NCI-H526 treated with DMSO at 0.1 percent for 48 hours (cell line): ENCODE measurements at regions not wholly inside any gene's neighbourhood (a gene's known extent, or its start where the extent isn't known, plus 50 kb on each side); places are given as distances from the start of the nearest gene placed in this dataset.
"Not testable (repeated sequence)": the region's sequence is repeated elsewhere in the genome, so short reads cannot be mapped to it uniquely, and the experiment has no call there.

Source experiments
- DNase-seq: peaks from one replicate; lab custom pipeline; 2025; lab: John Stamatoyannopoulos, UW

DNA sequence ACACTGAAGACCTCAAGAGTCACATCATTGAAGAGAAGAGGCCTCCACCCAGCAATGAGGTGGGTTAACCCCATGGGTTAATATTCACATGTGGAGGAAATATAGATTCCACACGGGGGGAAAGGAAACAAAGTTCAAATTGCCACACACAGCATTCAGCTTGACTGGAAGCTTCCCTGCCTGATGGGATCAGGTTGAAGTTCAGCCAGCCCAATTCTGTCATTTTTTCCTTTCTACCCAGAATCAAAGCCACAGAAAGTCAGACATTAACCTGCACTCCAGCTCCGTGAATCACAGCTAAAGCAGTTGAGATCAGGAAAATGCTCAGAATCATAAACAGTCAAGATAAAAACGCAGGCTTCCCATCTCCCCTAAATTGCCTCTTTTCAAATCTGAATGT lies 208.7 kb upstream of the OBI1 start:
- no peak for DNase-seq

DNA sequence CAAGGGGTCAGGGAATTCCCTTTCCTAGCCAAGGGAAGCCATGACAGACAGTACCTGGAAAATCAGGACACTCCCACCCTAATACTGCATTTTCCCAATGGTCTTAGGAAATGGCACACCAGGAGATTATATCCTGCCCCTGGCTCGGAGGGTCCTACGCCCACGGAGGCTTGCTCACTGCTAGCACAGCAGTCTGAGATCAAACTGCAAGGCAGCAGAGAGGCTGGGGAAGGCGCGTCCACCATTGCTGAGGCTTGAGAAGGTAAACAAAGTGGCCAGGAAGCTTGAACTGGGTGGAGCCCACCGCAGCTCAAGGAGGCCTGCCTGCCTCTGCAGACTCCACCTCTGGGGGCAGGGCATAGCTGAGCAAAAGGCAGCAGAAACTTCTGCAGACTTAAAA lies 207.1 kb upstream of the OBI1 start:
- not testable (repeated sequence) for DNase-seq

DNA sequence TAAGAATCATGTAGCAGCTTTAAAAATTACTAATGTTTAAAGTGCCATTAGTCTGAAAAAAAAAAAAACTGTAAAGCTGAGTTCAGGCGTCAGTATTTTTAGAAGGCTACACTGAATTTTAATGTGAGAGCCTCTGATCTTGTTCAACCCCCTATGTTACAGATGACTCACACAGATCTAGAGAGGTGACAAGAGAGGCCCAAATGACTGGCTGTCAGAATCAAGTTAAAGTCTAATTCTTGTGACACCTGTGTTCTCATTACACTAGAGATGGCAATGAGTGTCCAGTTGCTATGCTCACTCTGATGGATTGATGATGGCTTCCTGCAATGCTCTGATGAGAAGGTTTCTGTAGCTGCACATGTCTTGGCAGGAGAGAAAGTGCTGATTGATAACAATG lies 203.5 kb upstream of the OBI1 start:
- no peak for DNase-seq

DNA sequence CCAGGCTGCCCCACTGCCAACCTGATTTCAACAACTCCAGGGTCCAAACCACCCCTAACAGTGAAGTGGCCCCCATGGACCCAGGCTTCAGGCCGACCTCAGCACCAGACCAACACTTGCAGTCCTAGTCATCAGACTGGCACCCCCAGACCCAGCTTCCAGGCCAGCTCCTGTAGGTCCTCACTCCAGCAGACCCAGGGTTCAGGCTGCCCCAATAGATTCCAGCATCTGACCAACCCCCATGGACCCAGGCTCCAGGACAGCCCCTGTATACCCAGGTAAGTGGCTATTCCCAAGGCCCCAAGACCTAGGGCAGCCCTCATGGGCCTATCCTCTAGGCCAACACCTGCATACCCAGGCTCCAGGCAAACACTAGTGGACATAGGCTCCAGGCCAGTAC lies 193.8 kb upstream of the OBI1 start:
- DNase-seq = no peak

DNA sequence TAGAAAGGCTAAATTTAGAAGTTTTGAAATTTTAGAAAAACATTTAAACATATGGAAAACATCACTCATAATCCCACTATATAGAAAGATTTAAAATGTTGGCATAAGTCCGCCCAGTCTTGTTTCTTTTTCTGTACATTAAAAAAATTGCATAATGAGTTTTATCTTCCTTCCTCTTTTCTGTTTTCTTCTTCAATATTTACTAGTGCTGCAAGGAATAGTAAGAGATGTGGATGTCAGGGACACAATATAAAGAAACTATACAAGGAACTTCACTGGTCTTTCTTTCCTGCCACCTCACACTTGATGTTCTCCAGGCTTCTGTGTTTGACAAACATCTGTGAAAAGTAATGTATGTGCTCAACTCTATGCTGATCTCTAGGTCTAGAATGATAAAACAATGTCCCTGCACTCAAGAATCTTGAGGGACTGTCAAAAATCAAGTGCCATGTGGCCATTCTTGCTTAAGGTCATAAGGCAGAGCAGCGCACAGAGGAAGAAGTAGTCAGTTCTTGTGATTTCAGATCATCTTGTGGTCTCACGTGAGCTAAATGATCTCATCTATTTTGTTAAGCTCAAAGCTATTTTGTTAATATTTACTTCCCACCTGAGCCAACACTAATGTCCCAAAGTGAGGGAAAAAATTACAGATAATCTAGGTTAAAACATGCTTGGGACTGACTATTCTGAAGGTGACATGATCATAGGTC lies 186.9 kb upstream of the OBI1 start:
- peak; percentile 37 for DNase-seq

DNA sequence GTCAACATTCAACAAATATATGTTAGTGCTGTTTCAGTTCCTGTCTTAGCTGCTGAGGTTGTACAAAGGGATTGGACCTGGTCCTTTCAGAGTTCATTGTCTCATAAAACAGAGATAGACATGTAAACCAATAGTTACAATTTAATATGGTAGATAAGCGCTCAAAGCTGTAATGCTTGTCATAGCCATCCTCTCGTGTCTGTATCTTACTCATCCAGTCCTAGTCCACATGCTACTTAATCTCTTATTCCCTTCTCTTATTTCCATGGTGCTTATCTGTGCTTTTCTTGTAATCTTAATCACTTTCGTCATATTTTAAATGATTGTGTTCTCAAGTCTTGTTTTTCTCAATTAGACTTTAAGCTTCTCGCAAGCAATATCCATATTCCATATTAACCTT lies 185.2 kb upstream of the OBI1 start:
- DNase-seq = no peak

DNA sequence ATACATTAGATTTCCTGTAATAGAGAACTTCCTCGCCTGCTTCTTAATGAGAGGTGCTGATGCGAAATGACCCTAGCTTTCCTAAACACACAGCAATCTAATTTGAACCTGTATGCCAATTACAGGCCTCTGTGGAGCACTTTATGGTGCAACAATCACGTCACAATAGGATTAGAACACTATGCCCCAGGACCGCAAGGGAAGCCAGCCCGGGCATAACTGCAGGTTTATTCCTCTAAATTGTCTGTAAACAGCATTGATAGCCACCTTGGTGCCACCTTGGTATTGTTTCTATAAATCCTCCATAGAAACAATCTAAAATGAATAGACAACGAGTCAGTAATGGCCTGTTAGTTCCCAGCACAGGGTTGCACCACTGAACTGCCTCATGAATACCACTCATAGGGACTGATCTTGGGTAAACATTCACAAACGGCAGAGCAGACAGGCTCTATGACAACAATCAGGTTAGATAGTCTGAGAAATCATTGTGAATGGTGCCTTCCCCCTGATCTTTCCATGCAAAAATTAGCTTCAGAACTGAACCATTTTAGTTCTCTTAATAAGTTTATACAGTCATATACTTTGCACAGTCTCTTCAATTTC lies 182.5 kb upstream of the OBI1 start:
- peak; percentile 93 for DNase-seq

DNA sequence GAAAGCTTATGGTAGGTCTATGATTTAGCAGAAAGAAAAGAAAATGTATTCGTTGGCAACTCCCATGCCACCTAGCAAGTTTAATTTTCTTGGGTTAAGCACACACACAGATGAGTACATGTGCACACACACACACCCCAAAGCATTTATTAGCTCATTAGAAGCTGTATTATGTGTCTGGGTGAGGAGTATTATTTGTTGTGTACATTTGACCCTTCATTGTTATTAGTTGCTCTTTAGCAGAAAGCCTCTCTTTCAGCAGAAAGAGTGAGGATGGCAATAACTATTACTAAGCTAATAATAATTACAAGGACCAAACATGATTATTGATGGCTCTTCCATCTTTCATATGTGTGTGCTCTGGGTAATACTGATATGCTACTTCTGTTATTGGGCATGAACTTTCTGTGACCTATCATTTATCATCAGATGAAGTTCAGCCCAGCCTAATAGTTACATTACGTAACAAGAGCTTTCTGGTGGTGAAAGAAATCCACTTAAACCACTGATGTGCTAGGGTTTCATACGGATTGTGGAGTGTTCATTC lies 177.4 kb upstream of the OBI1 start:
- DNase-seq = no peak

DNA sequence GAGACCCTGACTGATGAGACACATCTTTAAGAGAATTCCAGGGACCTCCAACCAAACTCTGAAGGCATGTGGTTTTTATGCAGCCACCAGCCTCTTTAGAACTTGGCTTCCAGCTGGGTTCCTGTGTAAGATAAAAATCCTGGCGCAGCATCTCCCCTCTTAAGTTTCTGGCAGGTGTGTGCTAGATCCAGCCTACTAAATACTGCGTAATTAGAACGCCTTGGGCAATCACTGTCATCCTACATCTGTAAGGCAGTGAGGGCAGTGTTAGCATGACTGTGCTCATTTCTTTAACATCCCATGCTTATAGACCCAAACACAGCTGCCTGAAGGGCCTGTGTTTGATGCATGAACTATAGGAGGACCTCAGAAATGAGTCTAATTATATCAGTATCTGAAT lies 173.5 kb upstream of the OBI1 start:
- DNase-seq = peak; percentile 39

DNA sequence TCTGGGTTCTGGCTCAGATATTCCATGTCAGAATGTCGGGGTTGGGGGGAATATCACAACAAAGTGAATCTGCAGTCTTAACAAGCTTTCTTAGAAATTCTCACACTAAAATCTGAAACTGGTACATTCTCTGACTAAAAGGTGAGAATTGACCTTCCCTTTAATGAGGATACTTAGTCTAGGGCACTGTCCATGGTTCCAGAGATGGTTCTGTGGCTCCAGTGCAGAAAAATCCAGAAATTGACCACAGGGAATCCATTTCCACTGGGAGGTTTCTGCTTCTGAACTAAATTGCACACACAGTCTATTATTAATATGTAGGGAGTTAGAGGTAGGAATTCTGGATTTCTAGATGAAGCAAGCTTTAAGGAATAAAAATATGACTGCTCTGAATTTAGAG lies 171.6 kb upstream of the OBI1 start:
- no peak for DNase-seq

DNA sequence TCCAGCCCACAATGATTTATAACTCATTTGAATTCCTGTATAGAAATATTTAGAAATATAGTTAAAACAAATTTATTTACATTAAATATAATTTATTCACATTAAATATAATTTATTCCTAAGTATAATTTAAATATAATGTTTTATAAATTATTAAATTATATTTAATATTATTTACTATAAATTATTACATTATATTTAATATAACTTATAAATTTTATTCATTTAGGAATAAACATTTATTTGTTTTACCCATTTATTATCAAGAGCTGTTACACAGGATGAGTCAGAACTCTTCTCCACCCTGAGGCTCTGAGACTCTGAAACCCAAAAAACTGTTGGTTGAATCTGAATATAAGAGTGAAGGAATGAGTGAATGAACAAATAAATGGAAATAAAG lies 170.9 kb upstream of the OBI1 start:
- no peak for DNase-seq

DNA sequence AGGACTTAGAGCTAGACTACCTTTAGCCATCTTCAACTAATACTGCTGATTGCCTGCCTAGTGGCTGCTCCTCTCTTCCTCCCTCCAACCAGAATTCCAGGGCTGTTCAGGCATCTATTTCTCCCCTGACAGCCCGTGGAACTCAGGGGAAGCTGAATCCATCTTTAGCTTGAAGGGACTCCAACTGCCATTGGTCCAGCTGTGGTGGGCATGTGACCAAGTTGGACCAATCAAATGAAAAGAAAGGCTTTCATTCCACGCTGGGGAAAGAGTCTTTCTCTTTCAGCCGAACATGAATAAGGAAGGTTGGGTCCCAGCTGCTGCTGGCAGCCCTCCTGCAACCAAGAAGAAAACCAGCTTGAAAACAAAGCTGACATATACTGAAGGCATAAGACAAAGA lies 168.5 kb upstream of the OBI1 start:
- DNase-seq = no peak

DNA sequence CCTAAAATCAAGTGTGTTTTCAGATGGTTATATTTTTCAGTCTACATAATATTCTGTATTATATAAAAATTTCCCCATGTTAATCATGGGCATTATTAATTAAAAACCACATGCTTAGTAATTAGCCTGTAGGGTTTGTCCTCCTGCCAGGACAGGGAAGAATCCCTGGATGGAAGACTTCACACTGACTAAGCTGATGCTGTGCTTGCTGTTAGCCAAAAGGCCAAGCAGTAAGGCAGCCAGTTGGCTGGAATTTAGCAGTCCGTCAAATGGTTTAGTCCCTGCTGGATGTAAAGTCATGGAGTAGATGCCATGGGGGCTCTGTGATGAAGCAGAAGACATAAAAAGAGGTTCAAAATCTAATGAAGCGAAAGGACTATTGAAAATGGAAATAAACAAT lies 168.0 kb upstream of the OBI1 start:
- DNase-seq = no peak

DNA sequence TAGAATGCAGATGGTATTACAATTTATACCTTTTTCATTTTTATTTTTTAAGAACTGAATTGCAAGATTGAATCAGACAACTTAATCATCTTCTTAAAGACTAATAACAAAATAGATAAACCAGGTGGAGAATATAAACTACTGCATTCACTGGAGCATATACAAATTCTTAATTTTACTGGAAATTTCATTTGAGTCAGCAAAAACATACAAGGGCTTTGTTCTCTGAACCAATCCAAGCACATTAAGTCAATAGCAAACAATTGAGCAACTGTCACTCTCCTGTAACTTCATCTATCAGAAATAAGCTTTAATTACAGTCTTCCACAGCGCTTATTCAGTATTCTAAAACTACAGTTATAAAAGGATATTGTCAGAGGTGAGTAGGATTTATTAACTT lies 167.4 kb upstream of the OBI1 start:
- peak; percentile 81 for DNase-seq

DNA sequence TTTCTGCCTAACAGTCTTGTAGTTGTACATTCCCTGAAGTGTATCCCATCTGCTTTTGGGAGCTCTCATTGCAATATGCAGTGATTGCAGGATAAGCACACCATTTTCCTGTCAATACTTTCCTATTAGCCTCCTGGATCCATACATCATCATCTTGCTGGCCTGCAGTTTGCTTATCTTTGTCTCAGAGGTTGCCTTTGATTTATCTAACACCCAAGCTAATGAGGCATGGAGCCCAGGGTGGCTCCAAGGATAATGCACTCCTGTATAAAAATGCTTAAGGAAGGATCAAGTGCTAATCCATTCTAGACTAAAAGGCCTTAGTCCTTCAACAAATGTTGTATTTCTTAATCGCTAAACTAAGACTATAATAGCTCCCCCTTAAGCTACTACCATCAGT lies 161.6 kb upstream of the OBI1 start:
- no peak for DNase-seq

DNA sequence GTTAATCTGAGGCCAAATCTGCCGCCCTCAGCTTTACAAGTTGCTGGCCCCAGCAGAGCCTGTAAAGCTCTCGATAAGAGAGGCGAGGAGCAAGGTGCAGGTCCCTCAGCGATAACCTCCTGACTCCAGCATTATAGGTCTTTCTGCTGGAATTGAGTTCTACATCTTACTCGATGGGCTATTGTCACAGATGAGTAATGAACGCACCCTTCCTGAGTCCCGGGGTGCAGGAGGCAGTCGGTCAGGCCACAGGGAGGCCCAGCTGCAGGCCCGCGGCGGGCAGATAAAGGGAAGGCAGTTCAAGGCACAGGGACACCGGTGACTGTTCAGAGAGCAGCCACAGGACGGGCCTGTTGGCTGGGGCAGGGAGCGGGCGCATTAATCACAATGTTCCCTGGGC lies 157.6 kb upstream of the OBI1 start:
- no peak for DNase-seq

DNA sequence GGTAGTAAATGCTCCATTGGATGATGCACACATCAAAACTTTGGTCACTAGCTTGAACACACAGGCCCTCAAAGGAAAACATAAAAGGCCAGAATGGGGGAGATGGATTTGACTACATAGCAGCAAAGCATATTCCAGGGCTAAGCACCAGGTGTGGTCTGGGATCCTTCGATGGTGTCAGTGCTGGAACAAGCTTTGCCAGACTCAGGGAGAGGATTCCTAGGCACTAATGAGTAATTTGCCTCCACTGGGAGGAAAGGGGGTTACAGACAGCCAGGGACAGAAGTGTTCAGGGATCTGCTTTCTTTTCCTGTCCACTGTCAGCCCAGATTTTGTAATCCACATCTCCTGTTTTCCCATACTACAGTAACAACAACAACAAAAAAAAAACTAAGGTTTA lies 157.2 kb upstream of the OBI1 start:
- no peak for DNase-seq

DNA sequence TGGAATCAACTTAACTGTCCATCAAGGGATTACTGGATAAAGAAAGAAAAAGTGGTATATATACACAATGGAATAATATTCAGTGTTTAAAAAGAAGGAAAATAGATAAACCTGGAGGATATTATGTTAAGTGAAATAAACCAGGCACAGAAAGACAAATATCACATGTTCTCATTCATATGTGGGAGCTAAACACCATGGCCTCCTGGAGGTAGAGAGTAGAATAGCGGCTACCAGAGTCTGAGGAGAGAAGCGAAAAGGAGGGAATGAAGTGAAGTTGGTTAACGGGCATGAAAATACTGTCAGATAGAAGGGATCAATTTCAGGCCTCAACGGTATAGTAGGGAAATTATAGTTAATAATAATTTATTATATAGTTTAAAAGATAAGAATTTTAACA lies 147.5 kb upstream of the OBI1 start:
- no peak for DNase-seq

DNA sequence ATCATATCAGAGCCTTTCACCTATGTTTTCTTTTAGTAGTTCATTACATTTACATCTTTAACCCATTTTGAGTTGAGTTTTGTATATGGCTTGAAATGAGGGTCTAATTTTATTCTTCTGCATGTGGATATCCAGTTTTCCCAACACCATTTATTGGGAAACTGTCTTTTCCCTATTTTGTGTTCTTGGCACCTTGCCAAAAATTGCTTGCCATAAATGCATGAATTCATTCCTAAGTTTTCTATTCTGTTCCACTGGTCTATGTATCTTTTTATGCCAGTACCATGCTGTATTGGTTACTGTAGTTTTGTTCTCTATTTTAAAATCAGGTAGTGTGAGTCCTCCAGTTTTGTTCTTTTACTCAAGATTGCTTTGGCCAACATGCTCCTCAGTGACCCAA lies 144.0 kb upstream of the OBI1 start:
- DNase-seq = no peak

DNA sequence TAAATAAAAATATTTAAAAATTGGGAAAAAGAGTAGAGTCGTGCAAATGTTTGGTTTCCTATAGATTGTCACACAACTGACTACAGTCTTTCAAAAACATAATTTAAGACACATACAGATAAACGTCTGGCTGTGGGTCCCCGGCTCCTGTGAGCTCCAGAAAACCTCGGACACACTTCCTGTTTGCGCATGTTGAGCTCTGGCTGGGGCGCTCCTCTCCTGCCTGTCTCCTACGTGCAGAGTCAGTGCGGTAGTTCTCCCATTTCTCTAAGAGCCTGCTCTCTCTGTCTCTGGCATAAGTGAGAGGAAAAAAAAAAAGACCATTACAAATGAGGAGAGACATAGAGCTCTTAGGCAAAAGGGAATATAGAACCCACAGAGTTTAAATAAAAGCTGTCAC lies 128.2 kb upstream of the OBI1 start:
- peak; percentile 35 for DNase-seq

DNA sequence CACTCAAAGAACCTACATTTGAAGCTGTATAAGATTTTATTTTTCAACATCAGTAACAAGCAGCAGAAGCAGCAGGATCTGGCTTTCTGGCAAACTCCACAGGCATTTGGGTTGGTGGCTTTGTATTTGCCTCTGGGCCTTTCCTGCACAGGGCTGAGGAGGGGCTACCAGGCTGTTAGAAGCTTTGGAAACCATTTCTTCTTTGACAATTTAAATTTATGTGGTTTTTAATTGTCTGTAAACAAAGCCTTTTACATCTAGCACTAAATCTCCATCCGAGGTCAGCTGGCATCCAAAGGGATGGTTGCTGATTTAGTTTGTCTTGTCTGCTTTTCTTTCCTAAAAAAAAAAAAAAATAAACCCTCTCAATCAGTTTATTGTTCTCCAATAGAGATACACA lies 127.5 kb upstream of the OBI1 start:
- peak; percentile 46 for DNase-seq

DNA sequence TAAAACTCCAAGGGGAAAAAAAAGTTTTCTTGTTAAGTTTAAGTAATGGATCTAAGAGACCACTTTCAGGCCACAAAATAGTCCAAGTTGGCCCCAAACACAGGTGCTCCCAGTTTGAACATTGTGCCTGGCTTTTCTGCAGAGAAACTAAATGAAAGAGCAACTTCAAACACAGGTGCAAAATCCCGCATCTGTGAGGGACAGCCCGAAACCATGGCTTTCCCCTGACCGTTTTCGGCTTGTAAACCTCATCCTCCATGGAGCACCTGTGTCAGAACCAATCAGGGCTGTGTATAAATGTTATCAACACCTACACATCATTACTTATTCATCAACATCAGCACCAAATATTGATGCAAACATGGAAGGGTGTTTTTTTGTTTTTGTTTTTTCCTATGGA lies 126.8 kb upstream of the OBI1 start:
- DNase-seq = no peak

DNA sequence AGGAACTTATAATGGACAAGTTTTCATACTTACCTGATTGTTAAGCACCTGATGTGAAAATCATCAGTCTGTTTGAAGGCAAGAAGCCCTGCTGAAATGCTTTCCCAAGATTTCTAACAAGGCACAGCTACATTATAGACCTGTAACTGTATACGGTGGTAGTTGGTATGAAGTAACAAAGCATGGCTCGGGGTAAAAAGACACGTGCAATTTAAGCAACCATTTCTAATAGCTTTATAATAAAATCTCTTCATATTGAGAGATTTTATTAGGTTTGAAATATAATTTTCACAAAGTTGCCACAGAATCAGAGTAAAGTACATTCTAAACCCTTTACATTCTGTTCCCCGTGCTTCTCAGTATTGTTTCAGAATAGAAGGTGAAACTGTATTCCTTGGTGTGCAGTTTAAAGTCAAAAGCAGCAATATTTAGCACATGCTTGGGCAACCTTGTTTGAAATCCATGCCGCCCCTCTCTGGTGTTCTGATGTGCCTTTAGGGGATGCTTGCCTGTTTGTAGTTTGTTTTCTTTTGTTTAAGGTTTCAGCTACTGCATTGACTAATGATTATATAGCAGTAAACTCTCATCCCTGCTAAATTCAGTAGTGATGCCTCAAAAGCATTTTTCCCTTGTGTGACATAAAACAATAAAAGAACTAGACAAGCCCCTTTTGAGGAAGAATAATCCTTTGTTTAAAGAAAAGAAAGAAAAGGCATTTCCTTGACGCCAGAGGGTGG lies 125.2 kb upstream of the OBI1 start:
- no peak for DNase-seq
